ENCODE measurements at regions not wholly inside any gene's neighbourhood (a gene's known extent, or its start where the extent isn't known, plus 50 kb on each side); places are given as distances from the start of the nearest gene placed in this dataset.

DNA sequence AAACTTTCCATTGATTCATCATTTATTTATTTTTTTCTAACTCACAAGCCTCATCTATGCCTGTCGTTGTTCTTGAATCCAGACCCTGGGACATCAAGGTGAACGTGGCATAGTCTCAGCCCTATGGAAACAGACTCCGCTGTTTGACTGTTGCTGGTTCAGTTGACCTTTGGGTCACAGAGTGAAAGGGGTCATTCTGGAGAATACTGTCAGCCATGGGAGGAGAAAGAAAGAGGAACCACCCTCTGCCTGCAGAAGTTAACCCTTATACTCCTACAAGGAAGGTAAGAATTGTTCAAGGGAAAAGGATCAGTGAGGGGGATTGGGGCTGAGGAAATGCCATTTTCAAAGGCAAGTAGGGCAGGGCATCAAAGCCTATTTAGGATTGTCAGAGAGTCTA lies 387.6 kb upstream of the MAF start:
- Mint-ChIP-seq H3K4me1 (peaks cover 20% of the 10 kb centered on the region), H3K9me3 (peaks cover 12% of the 10 kb centered on the region), H3K4me3 (no peak overlapping the region), H3K27me3 (ENCODE audit: low read depth) (no peaks in the 10 kb centered on the region), H3K27ac (no peak overlapping the region), H3K36me3 (no peaks in the 10 kb centered on the region)
- TF ChIP-seq EMX1 (CRISPR knock-in tag; IDR thresholded peaks at IDR 0.05) (no peak), NR1H2 (CRISPR knock-in tag; IDR thresholded peaks at IDR 0.05) (no peak), IRF1 (CRISPR knock-in tag; IDR thresholded peaks at IDR 0.05) (no peak), KAT7 (CRISPR knock-in tag; IDR thresholded peaks at IDR 0.05; ENCODE audit: borderline replicate concordance) (no peak), ZNF121 (CRISPR knock-in tag; IDR thresholded peaks at IDR 0.05) (no peak)
- TF ChIP-seq, protein P1, sequence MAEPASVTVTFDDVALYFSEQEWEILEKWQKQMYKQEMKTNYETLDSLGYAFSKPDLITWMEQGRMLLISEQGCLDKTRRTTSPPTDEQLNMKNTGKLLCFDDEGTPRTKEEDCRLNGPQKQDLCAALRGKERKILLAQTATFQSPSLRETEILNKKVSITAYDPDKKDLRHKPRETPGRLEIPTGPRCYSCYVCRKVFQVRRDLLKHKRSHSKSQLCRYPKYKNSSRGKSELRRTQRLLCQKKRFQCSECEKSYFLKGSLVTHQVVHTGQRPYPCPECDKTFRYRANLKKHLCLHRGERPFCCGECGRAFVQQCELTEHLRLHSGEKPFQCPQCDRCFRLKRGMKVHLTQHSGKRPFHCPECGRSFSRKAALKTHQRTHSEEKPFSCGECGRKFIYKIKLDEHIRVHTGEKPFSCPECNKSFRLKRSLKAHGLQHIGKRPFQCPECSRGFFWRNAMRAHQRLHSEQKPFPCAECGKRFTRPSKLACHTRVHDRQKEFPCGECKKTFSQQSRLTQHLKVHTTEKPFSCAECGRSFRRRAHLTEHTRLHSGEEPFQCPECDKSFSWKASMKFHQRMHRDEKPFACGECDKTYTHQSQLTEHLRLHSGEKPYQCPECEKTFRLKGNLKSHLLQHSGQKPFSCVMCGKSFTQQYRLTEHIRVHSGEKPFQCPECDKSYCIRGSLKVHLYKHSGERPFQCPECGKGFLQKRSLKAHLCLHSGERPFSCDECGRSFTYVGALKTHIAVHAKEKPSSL (CRISPR knock-in tag; conservative IDR thresholded peaks at IDR 0.05): no peak
- ChIA-PET POLR2A (no interaction called here), CTCF (no interaction called here)
- no peak for ATAC-seq
- DNase-seq (ENCODE audit: low spot score): no peak

- CTCF ChIA-PET: interaction anchor here (0.8 to 1.6 kb wide), 2 partner anchors 11 to 56 kb away, joined by 3 to 4 read pairs; no protein-coding TSS in a partner anchor
- ATAC-seq (no peak), DNase-seq (ENCODE audit: low spot score) (no peak)
- POLR2A ChIA-PET: no interaction called here
- Mint-ChIP-seq H3K4me3 (no peak overlapping the region), H3K9me3 (peaks cover 10% of the 10 kb centered on the region), H3K27me3 (ENCODE audit: low read depth) (no peaks in the 10 kb centered on the region), H3K27ac (no peak overlapping the region), H3K4me1 (peaks cover 6% of the 10 kb centered on the region), H3K36me3 (no peaks in the 10 kb centered on the region)
- TF ChIP-seq FOXP1 (CRISPR knock-in tag; IDR thresholded peaks at IDR 0.05; ENCODE audit: borderline replicate concordance): no peak
- no peak for TF ChIP-seq ZNF423 (CRISPR knock-in tag; IDR thresholded peaks at IDR 0.05)
- TF ChIP-seq IRF2 (CRISPR knock-in tag; IDR thresholded peaks at IDR 0.05; ENCODE audit: borderline replicate concordance, low read depth): no peak
- no peak for TF ChIP-seq ELF4 (CRISPR knock-in tag; IDR thresholded peaks at IDR 0.05; ENCODE audit: low read depth)
- TF ChIP-seq FOXP4 (CRISPR knock-in tag; IDR thresholded peaks at IDR 0.05): no peak
- no peak for TF ChIP-seq ZSCAN18 (CRISPR knock-in tag; IDR thresholded peaks at IDR 0.05)
- no peak for TF ChIP-seq TEAD4 (CRISPR knock-in tag; IDR thresholded peaks at IDR 0.05)
- TF ChIP-seq ZNF263 (CRISPR knock-in tag; IDR thresholded peaks at IDR 0.05; ENCODE audit: low read depth): no peak
- TF ChIP-seq MYBL2 (CRISPR knock-in tag; IDR thresholded peaks at IDR 0.05): no peak
Observed at GRCh38 chr16:79986352-79986751, 385.8 kb upstream of the MAF start.

- ATAC-seq: no peak
- H3K27me3 Mint-ChIP-seq (ENCODE audit: low read depth): no peaks in the 10 kb centered on the region
- TF ChIP-seq ZNF396 (CRISPR knock-in tag; IDR thresholded peaks at IDR 0.05; ENCODE audit: borderline replicate concordance): no peak
- no peak for TF ChIP-seq SMAD4 (CRISPR knock-in tag; IDR thresholded peaks at IDR 0.05)
- TF ChIP-seq SMAD3 (CRISPR knock-in tag; IDR thresholded peaks at IDR 0.05; ENCODE audit: borderline replicate concordance): no peak
- no peak for TF ChIP-seq ZNF121 (CRISPR knock-in tag; IDR thresholded peaks at IDR 0.05)
- no peak for TF ChIP-seq TCF7 (CRISPR knock-in tag; IDR thresholded peaks at IDR 0.05; ENCODE audit: low read depth)
- no peak for TF ChIP-seq MYBL2 (CRISPR knock-in tag; IDR thresholded peaks at IDR 0.05)
- TF ChIP-seq KAT7 (CRISPR knock-in tag; IDR thresholded peaks at IDR 0.05; ENCODE audit: borderline replicate concordance): no peak
- no peak for TF ChIP-seq ZMAT4 (CRISPR knock-in tag; IDR thresholded peaks at IDR 0.05)
- no peak for TF ChIP-seq STAT6 (CRISPR knock-in tag; conservative IDR thresholded peaks at IDR 0.05; ENCODE audit: low read depth)
- no peak for TF ChIP-seq ZNF423 (CRISPR knock-in tag; IDR thresholded peaks at IDR 0.05)
- TF ChIP-seq ATF1 (CRISPR knock-in tag; IDR thresholded peaks at IDR 0.05): no peak
- no peak for TF ChIP-seq ZNF263 (CRISPR knock-in tag; IDR thresholded peaks at IDR 0.05; ENCODE audit: low read depth)
Observed at GRCh38 chr16:79985606-79986005, 385.1 kb upstream of the MAF start.

More at GRCh38 chr16:79985606-79986005, 385.1 kb upstream of the MAF start:
- no peak for DNase-seq (ENCODE audit: low spot score)
- ChIA-PET POLR2A (no interaction called here), CTCF (interaction anchor here (0.8 to 1.6 kb wide), 2 partner anchors 12 to 56 kb away, joined by 3 to 4 read pairs; no protein-coding TSS in a partner anchor)
- no peaks in the 10 kb centered on the region; the same call in 1 of the 2 replicates for H3K4me1 Mint-ChIP-seq
- H3K9me3 Mint-ChIP-seq: peaks cover 3% of the 10 kb centered on the region
- H3K4me3 Mint-ChIP-seq: no peak overlapping the region
- no peak overlapping the region for H3K27ac Mint-ChIP-seq
- H3K36me3 Mint-ChIP-seq: no peaks in the 10 kb centered on the region

All from WTC11 (cell line).